ENCODE measurements at regions not wholly inside any gene's neighbourhood (a gene's known extent, or its start where the extent isn't known, plus 50 kb on each side); places are given as distances from the start of the nearest gene placed in this dataset.
A peak's percentile ranks its signal among the peaks of the same experiment; 100 is the strongest.
"Not testable (repeated sequence)": the region's sequence is repeated elsewhere in the genome, so short reads cannot be mapped to it uniquely, and the experiment has no call there.

- Histone ChIP-seq H3K36me3 (no peaks in the 10 kb centered on the region), H3K9me3 (no peaks in the 10 kb centered on the region), H3K4me1 (peaks cover 0 to 23% of the 10 kb centered on the region in 2 donors), H3K4me3 (no peak overlapping the region), H3K27me3 (no peaks in the 10 kb centered on the region), H3K27ac (no peak overlapping the region)
- TF ChIP-seq CTCF (IDR thresholded peaks at IDR 0.05), result no peak
- DNase-seq (ENCODE audit: low spot score), result no peak
Observed at GRCh38 chr5:57738787-57739186, 256.2 kb upstream of the ACTBL2 start.

- Histone ChIP-seq H3K27me3 (no peaks in the 10 kb centered on the region), H3K36me3 (no peaks in the 10 kb centered on the region), H3K27ac (no peak overlapping the region), H3K4me1 (peaks cover 0 to 23% of the 10 kb centered on the region in 2 donors), H3K9me3 (no peaks in the 10 kb centered on the region), H3K4me3 (no peak overlapping the region)
- no peak for DNase-seq (ENCODE audit: low spot score)
- TF ChIP-seq CTCF (IDR thresholded peaks at IDR 0.05), result no peak
Observed at GRCh38 chr5:57738301-57738700, 255.7 kb upstream of the ACTBL2 start.

- Histone ChIP-seq H3K4me3 (no peak overlapping the region), H3K27me3 (no peaks in the 10 kb centered on the region), H3K27ac (peak overlapping the region in 1 of 2 donors; percentile 46), H3K36me3 (no peaks in the 10 kb centered on the region), H3K4me1 (peaks cover 0 to 23% of the 10 kb centered on the region in 2 donors), H3K9me3 (no peaks in the 10 kb centered on the region)
- TF ChIP-seq CTCF (IDR thresholded peaks at IDR 0.05), result no peak
- no peak for DNase-seq (ENCODE audit: low spot score)
Observed at GRCh38 chr5:57736716-57737115, 254.1 kb upstream of the ACTBL2 start.

- not testable (repeated sequence) for H3K9me3 ChIP-seq; DNase-seq (ENCODE audit: low spot score); H3K36me3 ChIP-seq; H3K4me3 ChIP-seq; H3K27me3 ChIP-seq
- H3K4me1 ChIP-seq, result peaks cover 0 to 23% of the 10 kb centered on the region in 2 donors
- peak overlapping the region in 1 of 2 donors; percentile 3 for H3K27ac ChIP-seq
Observed at GRCh38 chr5:57735279-57736153, 252.9 kb upstream of the ACTBL2 start.

GRCh38 chr5:57734296-57734695 lies 251.7 kb upstream of the ACTBL2 start:
- H3K27me3 ChIP-seq, result no peaks in the 10 kb centered on the region
- H3K4me3 ChIP-seq, result no peak overlapping the region
- no peak overlapping the region for H3K27ac ChIP-seq
- H3K4me1 ChIP-seq, result peaks cover 0 to 23% of the 10 kb centered on the region in 2 donors
- no peaks in the 10 kb centered on the region for H3K9me3 ChIP-seq
- no peak for TF ChIP-seq CTCF (IDR thresholded peaks at IDR 0.05)
- H3K36me3 ChIP-seq, result no peaks in the 10 kb centered on the region
- no peak for DNase-seq (ENCODE audit: low spot score)

GRCh38 chr5:57727591-57727990 lies 245.0 kb upstream of the ACTBL2 start:
- no peak for DNase-seq (ENCODE audit: low spot score)
- H3K4me3 ChIP-seq, result no peak overlapping the region
- H3K4me1 ChIP-seq, result no peaks in the 10 kb centered on the region
- H3K9me3 ChIP-seq, result peaks cover 0 to 8% of the 10 kb centered on the region in 2 donors
- H3K27ac ChIP-seq, result no peak overlapping the region
- TF ChIP-seq CTCF (IDR thresholded peaks at IDR 0.05), result no peak
- H3K27me3 ChIP-seq, result no peaks in the 10 kb centered on the region
- H3K36me3 ChIP-seq, result no peaks in the 10 kb centered on the region
